ENCODE measurements at regions not wholly inside any gene's neighbourhood (a gene's known extent, or its start where the extent isn't known, plus 50 kb on each side); places are given as distances from the start of the nearest gene placed in this dataset.

- FAIRE-seq (no peak), DNase-seq (no peak)
- Histone ChIP-seq H3K27ac (ENCODE audit: low read depth in 2 of 2, low read length in 2 of 2) (no peak overlapping the region), H3K27me3 (ENCODE audit: control insufficient read depth, insufficient read depth, low read length) (no peaks in the 10 kb centered on the region), H3K9me3 (ENCODE audit: control insufficient read depth in 2 of 3, insufficient read depth in 1 of 3, low read length in 3 of 3) (no peaks in the 10 kb centered on the region), H3K36me3 (ENCODE audit: control insufficient read depth in 2 of 3, insufficient read depth in 3 of 3, low read length in 3 of 3) (no peaks in the 10 kb centered on the region), H3K4me1 (ENCODE audit: control insufficient read depth in 2 of 3, insufficient read depth in 2 of 3, low read depth in 1 of 3, low read length in 3 of 3) (no peaks in the 10 kb centered on the region), H3K9ac (ENCODE audit: low read length in 3 of 3) (no peak overlapping the region), H3K4me3 (ENCODE audit: low read length in 3 of 3) (no peak overlapping the region)
- TF ChIP-seq CTCF (IDR thresholded peaks at IDR 0.05; ENCODE audit: borderline replicate concordance, extremely low read depth, insufficient read depth), result no peak
- intact Hi-C loops (cut with DNase I), result no loop called here
Observed at GRCh38 chr9:38138276-38138675, 69.2 kb upstream of the SHB start.

DNA sequence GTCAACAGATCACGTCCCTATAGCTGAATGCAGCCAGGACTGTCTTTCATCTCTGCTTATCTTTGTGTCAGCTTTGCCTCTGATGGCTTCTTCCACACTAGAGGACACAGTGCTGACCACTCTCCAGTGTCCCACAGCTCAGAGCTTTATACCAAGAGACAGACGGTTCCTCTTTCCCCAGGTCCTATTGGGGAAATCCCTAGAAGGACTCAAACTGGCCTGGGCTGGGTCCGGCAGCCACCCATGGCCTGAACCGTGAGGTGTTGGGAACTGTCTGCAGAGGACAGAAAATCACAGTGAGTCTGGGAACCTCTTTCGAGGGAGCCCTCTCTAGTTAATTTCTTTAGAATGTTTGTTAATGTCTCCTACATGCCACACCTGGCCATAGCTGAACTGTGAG is 68.3 kb upstream of the SHB start:
- Histone ChIP-seq H3K27me3 (ENCODE audit: control insufficient read depth, insufficient read depth, low read length) (no peaks in the 10 kb centered on the region), H3K36me3 (ENCODE audit: control insufficient read depth in 2 of 3, insufficient read depth in 3 of 3, low read length in 3 of 3) (no peaks in the 10 kb centered on the region), H3K9ac (ENCODE audit: low read length in 3 of 3) (no peak overlapping the region), H3K9me3 (ENCODE audit: control insufficient read depth in 2 of 3, insufficient read depth in 1 of 3, low read length in 3 of 3) (no peaks in the 10 kb centered on the region), H3K4me1 (ENCODE audit: control insufficient read depth in 2 of 3, insufficient read depth in 2 of 3, low read depth in 1 of 3, low read length in 3 of 3) (no peaks in the 10 kb centered on the region), H3K4me3 (ENCODE audit: low read length in 3 of 3) (no peak overlapping the region), H3K27ac (ENCODE audit: low read depth in 2 of 2, low read length in 2 of 2) (no peak overlapping the region)
- intact Hi-C loops (cut with DNase I), result no loop called here
- no peak for TF ChIP-seq CTCF (IDR thresholded peaks at IDR 0.05; ENCODE audit: borderline replicate concordance, extremely low read depth, insufficient read depth)
- DNase-seq, result no peak
- FAIRE-seq, result no peak

DNA sequence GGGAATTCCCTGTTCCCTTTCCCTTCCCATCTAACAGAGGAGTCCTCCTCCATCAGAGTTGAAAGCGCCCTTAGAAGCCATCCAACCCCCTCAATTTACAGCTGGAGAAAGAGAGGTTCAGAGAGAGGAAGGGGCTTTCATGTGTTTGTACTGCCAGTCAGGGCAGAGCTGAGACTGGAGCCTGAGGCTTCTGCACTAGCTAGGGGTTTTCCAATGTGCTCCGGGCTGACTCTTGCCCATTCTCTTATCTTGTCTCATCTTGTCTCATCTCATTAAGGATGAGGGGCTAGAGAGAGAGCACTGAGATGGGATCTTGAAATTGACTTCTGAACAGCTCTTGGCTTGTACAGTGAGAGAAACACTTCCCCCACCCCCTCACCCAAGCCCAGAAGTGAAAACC is 67.4 kb upstream of the SHB start:
- Histone ChIP-seq H3K27me3 (ENCODE audit: control insufficient read depth, insufficient read depth, low read length) (no peaks in the 10 kb centered on the region), H3K27ac (ENCODE audit: low read depth in 2 of 2, low read length in 2 of 2) (no peak overlapping the region), H3K4me3 (ENCODE audit: low read length in 3 of 3) (no peak overlapping the region), H3K9me3 (ENCODE audit: control insufficient read depth in 2 of 3, insufficient read depth in 1 of 3, low read length in 3 of 3) (no peaks in the 10 kb centered on the region), H3K4me1 (ENCODE audit: control insufficient read depth in 2 of 3, insufficient read depth in 2 of 3, low read depth in 1 of 3, low read length in 3 of 3) (no peaks in the 10 kb centered on the region), H3K9ac (ENCODE audit: low read length in 3 of 3) (no peak overlapping the region), H3K36me3 (ENCODE audit: control insufficient read depth in 2 of 3, insufficient read depth in 3 of 3, low read length in 3 of 3) (no peaks in the 10 kb centered on the region)
- no peak for TF ChIP-seq CTCF (IDR thresholded peaks at IDR 0.05; ENCODE audit: borderline replicate concordance, extremely low read depth, insufficient read depth)
- intact Hi-C loops (cut with DNase I), result no loop called here
- FAIRE-seq (no peak), DNase-seq (no peak)

- no peak overlapping the region for H3K4me3 ChIP-seq (ENCODE audit: low read length in 3 of 3)
- no peak for DNase-seq
- no peaks in the 10 kb centered on the region for H3K36me3 ChIP-seq (ENCODE audit: control insufficient read depth in 2 of 3, insufficient read depth in 3 of 3, low read length in 3 of 3)
- peaks cover 0 to 7% (median 3%) of the 10 kb centered on the region in 3 donors for H3K4me1 ChIP-seq (ENCODE audit: control insufficient read depth in 2 of 3, insufficient read depth in 2 of 3, low read depth in 1 of 3, low read length in 3 of 3)
- H3K27ac ChIP-seq (ENCODE audit: low read depth in 2 of 2, low read length in 2 of 2), result no peak overlapping the region
- intact Hi-C loops (cut with DNase I), result no loop called here
- no peak for TF ChIP-seq CTCF (IDR thresholded peaks at IDR 0.05; ENCODE audit: borderline replicate concordance, extremely low read depth, insufficient read depth)
- no peak overlapping the region for H3K9ac ChIP-seq (ENCODE audit: low read length in 3 of 3)
- H3K9me3 ChIP-seq (ENCODE audit: control insufficient read depth in 2 of 3, insufficient read depth in 1 of 3, low read length in 3 of 3), result no peaks in the 10 kb centered on the region
- no peak for FAIRE-seq
- no peaks in the 10 kb centered on the region for H3K27me3 ChIP-seq (ENCODE audit: control insufficient read depth, insufficient read depth, low read length)
Observed at GRCh38 chr9:38134611-38135237, 65.7 kb upstream of the SHB start.
